Spleen (tissue), 11 donors: ENCODE measurements at regions not wholly inside any gene's neighbourhood (a gene's known extent, or its start where the extent isn't known, plus 50 kb on each side); places are given as distances from the start of the nearest gene placed in this dataset.

Experiments used
- DNase-seq: peaks from one replicate; pipeline ENCODE4 v3.0.0-alpha.2; 2020
- H3K27ac ChIP-seq, 8 donors: fragments of 200-600 bp; sonication (generic) in 7 of 8; 1 replicate in 4 of 8; 2 replicates in 4 of 8; pipeline versions ENCODE4 v1.5.0 to v1.8.0; 2016 to 2021; ENCODE audit warnings: inconsistent platforms in 4 of 8, mild to moderate bottlenecking in 4 of 8, moderate library complexity in 1 of 8
- H3K27me3 ChIP-seq, 7 donors: fragments of 200-600 bp; sonication (generic) in 6 of 7; replicated peaks in 1 of 7; 1 replicate in 4 of 7; 2 replicates in 3 of 7; pipeline versions ENCODE4 v1.5.0 to v1.8.0; 2016 to 2021; ENCODE audit warnings: inconsistent platforms in 3 of 7, mild to moderate bottlenecking in 1 of 7
- H3K36me3 ChIP-seq, 6 donors: fragments of 200-600 bp; sonication (generic) in 5 of 6; 1 replicate in 4 of 6; 2 replicates in 2 of 6; pipeline versions ENCODE4 v1.5.0 to v1.8.0; 2016 to 2021; ENCODE audit warnings: inconsistent platforms in 2 of 6
- H3K4me1 ChIP-seq, 6 donors: fragments of 200-600 bp; sonication (generic) in 5 of 6; 1 replicate in 3 of 6; 2 replicates in 3 of 6; pipeline versions ENCODE4 v1.5.0 to v1.8.0; 2016 to 2021; ENCODE audit warnings: inconsistent platforms in 3 of 6
- H3K4me3 ChIP-seq, 8 donors: fragments of 200-600 bp; sonication (generic) in 7 of 8; 1 replicate in 4 of 8; 2 replicates in 4 of 8; pipeline versions ENCODE4 v1.5.0 to v1.8.0; 2016 to 2021; ENCODE audit warnings: inconsistent platforms in 4 of 8, mild to moderate bottlenecking in 4 of 8, moderate library complexity in 2 of 8
- H3K9me3 ChIP-seq, 8 donors: fragments of 200-600 bp; sonication (generic) in 7 of 8; 1 replicate in 4 of 8; 2 replicates in 4 of 8; pipeline versions ENCODE4 v1.5.0 to v1.8.0; 2016 to 2021; ENCODE audit warnings: inconsistent platforms in 4 of 8
- POLR2A ChIP-seq, 3 donors: fragments of 450-650 bp; IDR thresholded peaks; one replicate each; pipeline ENCODE4 v1.5.1; 2017; ENCODE audit warnings: antibody characterized with exemption in 3 of 3, mild to moderate bottlenecking in 1 of 3
- POLR2AphosphoS5 ChIP-seq, 3 donors: sonication (generic); formaldehyde crosslinking; IDR thresholded peaks; one replicate each; pipeline ENCODE4 v1.5.1; 2017; ENCODE audit warnings: antibody characterized with exemption in 3 of 3
- WGBS, 5 donors: extraction: QIAGEN DNeasy Blood & Tissue Kit in 3 of 5; methylation state at CpG; one replicate each; pipeline versions ENCODE4 v1.1.5 to v1.1.7; 2013 to 2018; 5-methylcytosine and 5-hydroxymethylcytosine counted together
- intact Hi-C: fragments of 100-400 bp; cut with DNase I; formaldehyde crosslinking; loops from one replicate; pipeline ENCODE4 v1.15.0; 2023; ENCODE audit warnings: low total_unique reads
- TF ChIP-seq, protein P1 (sequence below), 11 experiments: fragments of 200-600 bp in 7 of 11; fragments of 450-650 bp in 4 of 11; sonication (generic) in 4 of 11; IDR thresholded peaks in 8 of 11; conservative IDR thresholded peaks in 3 of 11; 1 replicate in 7 of 11; 2 replicates in 4 of 11; pipeline versions ENCODE4 v1.4.0 to v1.8.0; 2016 to 2021; ENCODE audit warnings: antibody characterized with exemption in 11 of 11, inconsistent platforms in 4 of 11, mild to moderate bottlenecking in 1 of 11
- donor health status: healthy with polysubstance abuse.
- donor health status: DM: no; HTN: no; CAD: no; lungs with moderate emphysema.
- donor health status: DM: no; HTN: no; CAD: no.
- donor health status: Bipolar disorder and iron deficiency.
- donor health status: healthy.
- donor health status: DM: no; HTN: no; CAD: no.
- donor health status: DM: yes; HTN: yes; CAD: no.

DNA sequence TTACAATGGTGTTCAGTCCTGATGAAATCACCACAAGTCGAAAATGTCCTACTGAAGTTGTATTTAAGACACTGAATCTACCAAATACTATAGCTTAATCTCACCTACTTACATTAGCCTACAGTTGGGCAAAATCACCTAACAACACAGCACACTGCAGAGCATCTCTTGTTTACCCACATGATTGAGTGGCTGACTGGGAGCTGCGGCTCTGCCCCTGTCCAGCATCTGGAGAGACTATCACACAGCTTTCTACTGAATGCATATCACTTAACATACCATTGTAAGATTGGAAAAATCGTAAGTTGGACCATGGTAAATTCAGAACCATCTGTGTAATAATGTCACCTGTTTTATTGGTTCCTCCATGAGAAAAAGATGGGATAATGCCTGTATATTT is 1083.2 kb upstream of the PCDH7 start:
- intact Hi-C loops, result no loop called here
- TF ChIP-seq, protein P1, sequence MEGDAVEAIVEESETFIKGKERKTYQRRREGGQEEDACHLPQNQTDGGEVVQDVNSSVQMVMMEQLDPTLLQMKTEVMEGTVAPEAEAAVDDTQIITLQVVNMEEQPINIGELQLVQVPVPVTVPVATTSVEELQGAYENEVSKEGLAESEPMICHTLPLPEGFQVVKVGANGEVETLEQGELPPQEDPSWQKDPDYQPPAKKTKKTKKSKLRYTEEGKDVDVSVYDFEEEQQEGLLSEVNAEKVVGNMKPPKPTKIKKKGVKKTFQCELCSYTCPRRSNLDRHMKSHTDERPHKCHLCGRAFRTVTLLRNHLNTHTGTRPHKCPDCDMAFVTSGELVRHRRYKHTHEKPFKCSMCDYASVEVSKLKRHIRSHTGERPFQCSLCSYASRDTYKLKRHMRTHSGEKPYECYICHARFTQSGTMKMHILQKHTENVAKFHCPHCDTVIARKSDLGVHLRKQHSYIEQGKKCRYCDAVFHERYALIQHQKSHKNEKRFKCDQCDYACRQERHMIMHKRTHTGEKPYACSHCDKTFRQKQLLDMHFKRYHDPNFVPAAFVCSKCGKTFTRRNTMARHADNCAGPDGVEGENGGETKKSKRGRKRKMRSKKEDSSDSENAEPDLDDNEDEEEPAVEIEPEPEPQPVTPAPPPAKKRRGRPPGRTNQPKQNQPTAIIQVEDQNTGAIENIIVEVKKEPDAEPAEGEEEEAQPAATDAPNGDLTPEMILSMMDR (IDR thresholded peaks at IDR 0.05 in 8 of 11, conservative IDR thresholded peaks at IDR 0.05 in 3 of 11), result no peak
- TF ChIP-seq POLR2A (IDR thresholded peaks at IDR 0.05) (no peak), POLR2AphosphoS5 (IDR thresholded peaks at IDR 0.05) (no peak)
- 43 to 58% (median 48%) methylated on average over 3 of the region's 3 CpGs for WGBS, 5 donors

DNA sequence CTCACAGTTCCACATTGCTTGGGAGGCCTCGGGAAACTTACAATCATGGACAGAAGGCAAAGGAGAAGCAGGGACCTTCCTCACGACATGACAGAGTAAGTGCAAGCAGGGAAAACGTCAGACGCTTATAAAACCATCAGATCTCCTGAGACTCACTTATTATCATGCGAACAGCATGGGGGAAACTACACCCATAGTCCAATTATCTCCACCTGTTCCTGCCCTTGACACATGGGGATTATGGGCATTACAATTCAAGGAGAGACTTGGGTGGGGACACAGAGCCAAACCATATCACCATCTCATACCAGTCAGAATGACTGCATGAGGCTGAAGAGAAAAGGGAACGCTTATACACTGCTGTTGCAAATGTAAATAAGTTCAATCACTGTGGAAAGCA is 1066.9 kb upstream of the PCDH7 start:
- DNase-seq, result no peak
- H3K4me1 ChIP-seq, result no peaks in the 10 kb centered on the region
- no peaks in the 10 kb centered on the region for H3K36me3 ChIP-seq
- WGBS, 5 donors, result 61 to 79% (median 69%) methylated on average over 6 of the region's 6 CpGs
- no peaks in the 10 kb centered on the region for H3K27me3 ChIP-seq
- TF ChIP-seq, protein P1 (IDR thresholded peaks at IDR 0.05 in 8 of 11, conservative IDR thresholded peaks at IDR 0.05 in 3 of 11), result no peak
- H3K9me3 ChIP-seq, result peaks cover 0 to 19% (median 0%) of the 10 kb centered on the region in 8 donors
- H3K4me3 ChIP-seq, result no peak overlapping the region
- H3K27ac ChIP-seq, result no peak overlapping the region
- intact Hi-C loops, result no loop called here

More for the DNA sequence above, 1083.2 kb upstream of the PCDH7 start:
- Histone ChIP-seq H3K4me1 (no peaks in the 10 kb centered on the region), H3K27ac (no peak overlapping the region), H3K36me3 (no peaks in the 10 kb centered on the region), H3K4me3 (no peak overlapping the region), H3K9me3 (no peaks in the 10 kb centered on the region), H3K27me3 (no peaks in the 10 kb centered on the region)
- DNase-seq, result no peak

DNA sequence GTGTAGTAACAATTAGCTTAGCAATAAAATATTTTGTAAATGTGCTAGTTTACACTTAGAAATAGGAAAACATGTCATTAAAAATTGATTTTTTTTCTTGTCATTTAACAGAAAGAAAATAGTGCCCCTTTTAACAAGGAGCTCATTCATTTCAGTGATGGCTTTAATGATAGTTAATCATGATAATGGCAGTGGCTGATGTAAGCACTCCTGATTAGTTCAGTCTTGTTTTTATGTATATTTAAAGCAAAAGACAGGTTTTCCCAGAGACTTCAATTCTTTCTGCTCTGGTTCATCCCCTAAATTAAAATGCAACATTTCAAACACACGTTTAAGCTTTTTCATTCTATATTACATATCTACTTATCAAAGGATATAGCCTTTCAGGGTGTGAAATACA is 1039.5 kb upstream of the PCDH7 start:
- no peaks in the 10 kb centered on the region for H3K9me3 ChIP-seq

DNA sequence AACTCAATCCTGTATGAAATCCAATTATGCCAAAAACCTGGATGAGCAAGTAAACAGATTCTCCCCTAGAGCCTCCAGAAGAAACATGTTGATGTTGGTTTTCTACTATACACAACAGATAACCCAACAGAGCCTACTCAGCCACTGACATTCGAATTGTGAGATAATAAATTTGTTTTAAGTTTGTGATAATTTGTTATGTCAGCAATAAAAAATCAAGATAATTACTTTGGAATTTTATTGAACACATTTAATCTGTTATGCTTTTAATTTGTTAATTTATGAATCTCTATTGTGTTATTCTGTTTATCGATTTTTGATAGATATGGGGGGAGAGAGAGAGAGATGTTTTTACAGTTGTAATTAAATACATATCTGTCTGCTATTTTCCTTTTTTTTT is 1016.1 kb upstream of the PCDH7 start:
- intact Hi-C loops, result no loop called here
- WGBS, 5 donors, result 71 to 81% (median 76%) methylated on average over 2 of the region's 2 CpGs
- H3K9me3 ChIP-seq, result peaks cover 0 to 29% (median 16%) of the 10 kb centered on the region in 8 donors
- TF ChIP-seq, protein P1 (IDR thresholded peaks at IDR 0.05 in 8 of 11, conservative IDR thresholded peaks at IDR 0.05 in 3 of 11), result no peak
- TF ChIP-seq POLR2A (IDR thresholded peaks at IDR 0.05) (no peak), POLR2AphosphoS5 (IDR thresholded peaks at IDR 0.05) (no peak)
- no peak for DNase-seq
- H3K4me3 ChIP-seq, result no peak overlapping the region
- H3K27ac ChIP-seq, result no peak overlapping the region
- no peaks in the 10 kb centered on the region for H3K4me1 ChIP-seq
- no peaks in the 10 kb centered on the region for H3K36me3 ChIP-seq
- no peaks in the 10 kb centered on the region for H3K27me3 ChIP-seq

More for the DNA sequence above, 1039.5 kb upstream of the PCDH7 start:
- Histone ChIP-seq H3K4me1 (no peaks in the 10 kb centered on the region), H3K36me3 (no peaks in the 10 kb centered on the region), H3K27ac (no peak overlapping the region), H3K27me3 (no peaks in the 10 kb centered on the region), H3K4me3 (no peak overlapping the region)
- no peak for DNase-seq
- intact Hi-C loops, result no loop called here
- TF ChIP-seq POLR2AphosphoS5 (IDR thresholded peaks at IDR 0.05), result no peak
- TF ChIP-seq, protein P1 (IDR thresholded peaks at IDR 0.05 in 8 of 11, conservative IDR thresholded peaks at IDR 0.05 in 3 of 11), result no peak
- TF ChIP-seq POLR2A (IDR thresholded peaks at IDR 0.05), result no peak
- WGBS, 5 donors, result 59 to 70% (median 69%) methylated on average over 1 of the region's 1 CpG
